ENCODE measurements at regions not wholly inside any gene's neighbourhood (a gene's known extent, or its start where the extent isn't known, plus 50 kb on each side); places are given as distances from the start of the nearest gene placed in this dataset.

GRCh38 chr21:15140321-15141019 lies 75.7 kb upstream of the NRIP1 start (continued):
- TF ChIP-seq ZNF337 (CRISPR knock-in tag; IDR thresholded peaks at IDR 0.05; ENCODE audit: borderline replicate concordance, low read depth): 0 out of 2 replicates have a peak, but pooled peaks have one; percentile 90
- no peak; the same call in 1 of the 2 replicates for TF ChIP-seq JUNB (CRISPR knock-in tag; IDR thresholded peaks at IDR 0.05; ENCODE audit: borderline replicate concordance)
- peak; percentile 84; the same call in 1 of the 2 replicates for TF ChIP-seq SIX1 (CRISPR knock-in tag; IDR thresholded peaks at IDR 0.05; ENCODE audit: borderline replicate concordance)
- TF ChIP-seq GTF3A (CRISPR knock-in tag; conservative IDR thresholded peaks at IDR 0.05): no peak
- TF ChIP-seq HNRNPK (IDR thresholded peaks at IDR 0.05; ENCODE audit: low read depth, low read length, poor library complexity, severe bottlenecking): no peak
- peak; percentile 100 for TF ChIP-seq HNF4G (IDR thresholded peaks at IDR 0.05; ENCODE audit: borderline replicate concordance, low read depth, low read length)
- TF ChIP-seq HNF4G (CRISPR knock-in tag; IDR thresholded peaks at IDR 0.05; ENCODE audit: borderline replicate concordance, low read depth): peak; percentile 100
- TF ChIP-seq KAT2B (IDR thresholded peaks at IDR 0.05; ENCODE audit: borderline replicate concordance, low read depth, low read length): no peak
- no peak for TF ChIP-seq DNMT3B (CRISPR knock-in tag; conservative IDR thresholded peaks at IDR 0.05)
- no peak for TF ChIP-seq CREB1 (IDR thresholded peaks at IDR 0.05)
- no peak for TF ChIP-seq CREB1 (CRISPR knock-in tag; IDR thresholded peaks at IDR 0.05)
- TF ChIP-seq POGZ (CRISPR knock-in tag; IDR thresholded peaks at IDR 0.05): peak; percentile 100
- no peak for TF ChIP-seq ZNF800 (CRISPR knock-in tag; IDR thresholded peaks at IDR 0.05)
- peak; percentile 95 for TF ChIP-seq ARID3A (IDR thresholded peaks at IDR 0.05; ENCODE audit: low read depth, low read length)
- TF ChIP-seq ARID4A (CRISPR knock-in tag; IDR thresholded peaks at IDR 0.05; ENCODE audit: borderline replicate concordance): peak; percentile 66; the same call in 1 of the 2 replicates
- TF ChIP-seq, protein P1, sequence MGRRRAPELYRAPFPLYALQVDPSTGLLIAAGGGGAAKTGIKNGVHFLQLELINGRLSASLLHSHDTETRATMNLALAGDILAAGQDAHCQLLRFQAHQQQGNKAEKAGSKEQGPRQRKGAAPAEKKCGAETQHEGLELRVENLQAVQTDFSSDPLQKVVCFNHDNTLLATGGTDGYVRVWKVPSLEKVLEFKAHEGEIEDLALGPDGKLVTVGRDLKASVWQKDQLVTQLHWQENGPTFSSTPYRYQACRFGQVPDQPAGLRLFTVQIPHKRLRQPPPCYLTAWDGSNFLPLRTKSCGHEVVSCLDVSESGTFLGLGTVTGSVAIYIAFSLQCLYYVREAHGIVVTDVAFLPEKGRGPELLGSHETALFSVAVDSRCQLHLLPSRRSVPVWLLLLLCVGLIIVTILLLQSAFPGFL (CRISPR knock-in tag; IDR thresholded peaks at IDR 0.05): no peak
- TF ChIP-seq, protein P2, sequence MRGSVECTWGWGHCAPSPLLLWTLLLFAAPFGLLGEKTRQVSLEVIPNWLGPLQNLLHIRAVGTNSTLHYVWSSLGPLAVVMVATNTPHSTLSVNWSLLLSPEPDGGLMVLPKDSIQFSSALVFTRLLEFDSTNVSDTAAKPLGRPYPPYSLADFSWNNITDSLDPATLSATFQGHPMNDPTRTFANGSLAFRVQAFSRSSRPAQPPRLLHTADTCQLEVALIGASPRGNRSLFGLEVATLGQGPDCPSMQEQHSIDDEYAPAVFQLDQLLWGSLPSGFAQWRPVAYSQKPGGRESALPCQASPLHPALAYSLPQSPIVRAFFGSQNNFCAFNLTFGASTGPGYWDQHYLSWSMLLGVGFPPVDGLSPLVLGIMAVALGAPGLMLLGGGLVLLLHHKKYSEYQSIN (CRISPR knock-in tag; IDR thresholded peaks at IDR 0.05; ENCODE audit: borderline replicate concordance): no peak
- peak; percentile 96 for TF ChIP-seq CREM (IDR thresholded peaks at IDR 0.05)
- TF ChIP-seq CREM (CRISPR knock-in tag; IDR thresholded peaks at IDR 0.05): no peak
- no peak for TF ChIP-seq NFRKB (IDR thresholded peaks at IDR 0.05)
